Neural progenitor cell (in vitro differentiated cells): ENCODE measurements at regions not wholly inside any gene's neighbourhood (a gene's known extent, or its start where the extent isn't known, plus 50 kb on each side); places are given as distances from the start of the nearest gene placed in this dataset.

Source experiments
- CTCF ChIP-seq: fragments of 200-600 bp; sonication (generic); IDR thresholded peaks from 2 replicates; pipeline ENCODE4 v1.5.1; 2017; ENCODE audit warnings: antibody characterized with exemption, mild to moderate bottlenecking
- EZH2phosphoT487 ChIP-seq: fragments of 200-600 bp; sonication (generic); IDR thresholded peaks from 2 replicates; pipeline ENCODE4 v1.6.1; 2017; ENCODE audit warnings: antibody characterized with exemption

GRCh38 chr6:160931378-160932310 is 59.9 kb upstream of the MAP3K4 start:
- TF ChIP-seq EZH2phosphoT487 (no peak), CTCF (no peak)
